SK-N-SH (cell line): ENCODE measurements at regions not wholly inside any gene's neighbourhood (a gene's known extent, or its start where the extent isn't known, plus 50 kb on each side); places are given as distances from the start of the nearest gene placed in this dataset.

ENCODE experiments used
- CTCF ChIA-PET: fragments of 300-600, 350-600 bp; formaldehyde crosslinking; extraction: SDS; loops from one replicate; lab custom pipeline; 2021; lab: Yijun Ruan, JAX
- POLR2A ChIA-PET: fragments of 350-600 bp; sonication (Branson Sonifier 250); formaldehyde crosslinking; extraction: SDS; loops from one replicate; lab custom pipeline; 2020; ENCODE audit warnings: antibody characterized with exemption, inconsistent platforms; lab: Yijun Ruan, JAX
- DNase-seq: peaks from one replicate; pipeline ENCODE4 v3.0.0; 2012
- H2AFZ ChIP-seq: fragments of 200-600 bp; sonication (generic); 2 replicates; pipeline ENCODE4 v1.8.1; 2016; ENCODE audit warnings: antibody characterized with exemption, mild to moderate bottlenecking, low read depth
- H3F3A ChIP-seq: fragments of 200-600 bp; sonication (generic); replicated peaks from 2 replicates; pipeline ENCODE3; 2016; ENCODE audit warnings: antibody characterized with exemption, mild to moderate bottlenecking; ENCODE audit not compliant: insufficient read depth
- H3K27ac ChIP-seq, 2 experiments: fragments of 200-500 bp in 1 of 2; fragments of 200-600 bp in 1 of 2; sonication (Bioruptor generic) in 1 of 2; sonication (generic), shearing (Covaris generic) in 1 of 2; 2 replicates each; pipeline versions ENCODE4 v1.5.1 to v1.6.1; 2014 to 2016; ENCODE audit warnings: low read depth in 2 of 2, inconsistent platforms in 1 of 2, low read length in 1 of 2, mild to moderate bottlenecking in 1 of 2, mixed read lengths in 1 of 2
- H3K27me3 ChIP-seq: fragments of 200-600 bp; sonication (generic), shearing (Covaris generic); 2 replicates; pipeline ENCODE4 v1.6.1; 2016; ENCODE audit warnings: mixed run types; ENCODE audit not compliant: insufficient read depth
- H3K36me3 ChIP-seq, 2 experiments: fragments of 200-500 bp in 1 of 2; fragments of 200-600 bp in 1 of 2; sonication (Bioruptor generic) in 1 of 2; sonication (generic) in 1 of 2; replicated peaks in 1 of 2; 2 replicates each; pipeline versions ENCODE3 to v1.5.1; 2014 to 2016; ENCODE audit warnings: low read length in 1 of 2, mild to moderate bottlenecking in 1 of 2; ENCODE audit not compliant: insufficient read depth in 2 of 2, control insufficient read depth in 1 of 2
- H3K4me1 ChIP-seq, 2 experiments: fragments of 200-500 bp in 1 of 2; fragments of 200-600 bp in 1 of 2; sonication (Bioruptor generic) in 1 of 2; sonication (generic), shearing (Covaris generic) in 1 of 2; 2 replicates each; pipeline versions ENCODE4 v1.5.1 to v1.6.1; 2014 to 2016; ENCODE audit warnings: low read depth in 1 of 2, low read length in 1 of 2, mixed run types in 1 of 2; ENCODE audit not compliant: insufficient read depth in 2 of 2, control insufficient read depth in 1 of 2
- H3K4me2 ChIP-seq: fragments of 200-600 bp; sonication (generic), shearing (Covaris generic); 2 replicates; pipeline ENCODE4 v1.6.1; 2017; ENCODE audit warnings: mixed run types
- H3K4me3 ChIP-seq, 2 experiments: fragments of 200-500 bp in 1 of 2; fragments of 200-600 bp in 1 of 2; sonication (Bioruptor generic) in 1 of 2; sonication (generic), shearing (Covaris generic) in 1 of 2; 2 replicates each; pipeline versions ENCODE4 v1.5.1 to v1.8.1; 2014 to 2016; ENCODE audit warnings: low read depth in 2 of 2, inconsistent platforms in 1 of 2, low read length in 1 of 2, mild to moderate bottlenecking in 1 of 2, mixed read lengths in 1 of 2, moderate library complexity in 1 of 2
- H3K79me2 ChIP-seq: fragments of 200-600 bp; sonication (generic); 2 replicates; pipeline ENCODE4 v1.8.1; 2017; ENCODE audit warnings: mild to moderate bottlenecking; ENCODE audit not compliant: insufficient read depth
- H3K9ac ChIP-seq: fragments of 200-600 bp; sonication (generic); 2 replicates; pipeline ENCODE4 v1.6.1; 2017; ENCODE audit warnings: mixed run types
- H3K9me2 ChIP-seq: fragments of 200-600 bp; sonication (generic); 2 replicates; pipeline ENCODE4 v1.6.1; 2017; ENCODE audit warnings: mixed run types
- H3K9me3 ChIP-seq: fragments of 200-600 bp; sonication (generic); 2 replicates; pipeline ENCODE4 v1.6.1; 2017; ENCODE audit warnings: mixed run types, mild to moderate bottlenecking, moderate library complexity
- H4K20me1 ChIP-seq: fragments of 200-600 bp; sonication (generic); 2 replicates; pipeline ENCODE4 v1.6.1; 2017; ENCODE audit warnings: mild to moderate bottlenecking, mixed run types; ENCODE audit not compliant: insufficient read depth
- CHD2 ChIP-seq: fragments of 150-350 bp; IDR thresholded peaks from 2 replicates; pipeline ENCODE4 v1.6.1; 2018; ENCODE audit warnings: low read length; ENCODE audit not compliant: partially characterized antibody
- ELF1 ChIP-seq: IDR thresholded peaks from 2 replicates; pipeline ENCODE4 v1.4.0; 2012
- FOSL2 ChIP-seq: IDR thresholded peaks from 2 replicates; pipeline ENCODE4 v1.4.0; 2012; ENCODE audit warnings: low read depth, mild to moderate bottlenecking, moderate library complexity, borderline replicate concordance
- GABPA ChIP-seq: IDR thresholded peaks from 2 replicates; pipeline ENCODE4 v1.4.0; 2012; ENCODE audit warnings: low read depth, mild to moderate bottlenecking
- JUND ChIP-seq: IDR thresholded peaks from 2 replicates; pipeline ENCODE4 v1.4.0; 2012
- MXI1 ChIP-seq: IDR thresholded peaks from 2 replicates; pipeline ENCODE4 v1.6.1; 2012; ENCODE audit warnings: mild to moderate bottlenecking, low read depth, low read length, improper control_type of control experiment
- NRF1 ChIP-seq: IDR thresholded peaks from 2 replicates; pipeline ENCODE4 v1.6.1; 2012; ENCODE audit warnings: low read depth, mild to moderate bottlenecking, low read length
- POLR2AphosphoS5 ChIP-seq: IDR thresholded peaks from 2 replicates; pipeline ENCODE4 v1.6.1; 2012; ENCODE audit warnings: low read depth, low read length
- RAD21 ChIP-seq: IDR thresholded peaks from 2 replicates; pipeline ENCODE4 v1.6.1; 2012; ENCODE audit warnings: mild to moderate bottlenecking, low read length
- RFX5 ChIP-seq: IDR thresholded peaks from 2 replicates; pipeline ENCODE4 v1.6.1; 2012; ENCODE audit warnings: mild to moderate bottlenecking, improper control_type of control experiment, low read length
- SIN3A ChIP-seq: IDR thresholded peaks from 2 replicates; pipeline ENCODE4 v1.6.1; 2012; ENCODE audit warnings: low read depth, mild to moderate bottlenecking, low read length, moderate library complexity, borderline replicate concordance
- SMC3 ChIP-seq: IDR thresholded peaks from 2 replicates; pipeline ENCODE4 v1.6.1; 2012; ENCODE audit warnings: low read depth, low read length, improper control_type of control experiment
- USF1 ChIP-seq: IDR thresholded peaks from 2 replicates; pipeline ENCODE4 v1.4.0; 2012; ENCODE audit warnings: low read depth, borderline replicate concordance
- WGBS: methylation state at CpG from one replicate; pipeline ENCODE4 v1.1.6; 2017; ENCODE audit warnings: low lambda C conversion rate; 5-methylcytosine and 5-hydroxymethylcytosine counted together
- TF ChIP-seq, protein P1 (sequence below): fragments of 200-600 bp; sonication (generic); IDR thresholded peaks from 2 replicates; pipeline ENCODE4 v1.6.1; 2017; ENCODE audit warnings: antibody characterized with exemption, mild to moderate bottlenecking, moderate library complexity
- TF ChIP-seq, protein P2 (sequence below): fragments of 150-350 bp; IDR thresholded peaks from 2 replicates; pipeline ENCODE4 v1.6.1; 2017; ENCODE audit warnings: antibody characterized with exemption, low read length, low read depth, borderline replicate concordance
- TF ChIP-seq, protein P3 (sequence below): IDR thresholded peaks from 2 replicates; pipeline ENCODE4; 2012

- DNase-seq: no peak
- Histone ChIP-seq H3K4me2 (no peak overlapping the region), H3K9me3 (no peaks in the 10 kb centered on the region), H3F3A (no peaks in the 10 kb centered on the region), H3K9me2 (no peaks in the 10 kb centered on the region), H3K79me2 (no peaks in the 10 kb centered on the region), H3K4me1 (no peaks in the 10 kb centered on the region), H3K4me3 (no peak overlapping the region), H2AFZ (no peak overlapping the region), H3K27me3 (no peaks in the 10 kb centered on the region), H3K27ac (no peak overlapping the region), H4K20me1 (no peaks in the 10 kb centered on the region), H3K9ac (no peak overlapping the region), H3K36me3 (no peaks in the 10 kb centered on the region)
- 83% methylated on average over 2 of the region's 2 CpGs for WGBS
- CTCF ChIA-PET: no interaction called here
- TF ChIP-seq, protein P1, sequence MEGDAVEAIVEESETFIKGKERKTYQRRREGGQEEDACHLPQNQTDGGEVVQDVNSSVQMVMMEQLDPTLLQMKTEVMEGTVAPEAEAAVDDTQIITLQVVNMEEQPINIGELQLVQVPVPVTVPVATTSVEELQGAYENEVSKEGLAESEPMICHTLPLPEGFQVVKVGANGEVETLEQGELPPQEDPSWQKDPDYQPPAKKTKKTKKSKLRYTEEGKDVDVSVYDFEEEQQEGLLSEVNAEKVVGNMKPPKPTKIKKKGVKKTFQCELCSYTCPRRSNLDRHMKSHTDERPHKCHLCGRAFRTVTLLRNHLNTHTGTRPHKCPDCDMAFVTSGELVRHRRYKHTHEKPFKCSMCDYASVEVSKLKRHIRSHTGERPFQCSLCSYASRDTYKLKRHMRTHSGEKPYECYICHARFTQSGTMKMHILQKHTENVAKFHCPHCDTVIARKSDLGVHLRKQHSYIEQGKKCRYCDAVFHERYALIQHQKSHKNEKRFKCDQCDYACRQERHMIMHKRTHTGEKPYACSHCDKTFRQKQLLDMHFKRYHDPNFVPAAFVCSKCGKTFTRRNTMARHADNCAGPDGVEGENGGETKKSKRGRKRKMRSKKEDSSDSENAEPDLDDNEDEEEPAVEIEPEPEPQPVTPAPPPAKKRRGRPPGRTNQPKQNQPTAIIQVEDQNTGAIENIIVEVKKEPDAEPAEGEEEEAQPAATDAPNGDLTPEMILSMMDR: no peak
- TF ChIP-seq SMC3 (no peak), RAD21 (no peak), NRF1 (no peak), RFX5 (no peak), MXI1 (no peak), GABPA (no peak), CHD2 (no peak), SIN3A (no peak), JUND (no peak), FOSL2 (no peak), POLR2AphosphoS5 (no peak), USF1 (no peak), ELF1 (no peak)
- TF ChIP-seq, protein P2, sequence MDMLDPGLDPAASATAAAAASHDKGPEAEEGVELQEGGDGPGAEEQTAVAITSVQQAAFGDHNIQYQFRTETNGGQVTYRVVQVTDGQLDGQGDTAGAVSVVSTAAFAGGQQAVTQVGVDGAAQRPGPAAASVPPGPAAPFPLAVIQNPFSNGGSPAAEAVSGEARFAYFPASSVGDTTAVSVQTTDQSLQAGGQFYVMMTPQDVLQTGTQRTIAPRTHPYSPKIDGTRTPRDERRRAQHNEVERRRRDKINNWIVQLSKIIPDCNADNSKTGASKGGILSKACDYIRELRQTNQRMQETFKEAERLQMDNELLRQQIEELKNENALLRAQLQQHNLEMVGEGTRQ: no peak
- TF ChIP-seq, protein P3, sequence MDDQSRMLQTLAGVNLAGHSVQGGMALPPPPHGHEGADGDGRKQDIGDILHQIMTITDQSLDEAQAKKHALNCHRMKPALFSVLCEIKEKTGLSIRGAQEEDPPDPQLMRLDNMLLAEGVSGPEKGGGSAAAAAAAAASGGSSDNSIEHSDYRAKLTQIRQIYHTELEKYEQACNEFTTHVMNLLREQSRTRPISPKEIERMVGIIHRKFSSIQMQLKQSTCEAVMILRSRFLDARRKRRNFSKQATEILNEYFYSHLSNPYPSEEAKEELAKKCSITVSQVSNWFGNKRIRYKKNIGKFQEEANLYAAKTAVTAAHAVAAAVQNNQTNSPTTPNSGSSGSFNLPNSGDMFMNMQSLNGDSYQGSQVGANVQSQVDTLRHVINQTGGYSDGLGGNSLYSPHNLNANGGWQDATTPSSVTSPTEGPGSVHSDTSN: no peak
- POLR2A ChIA-PET: no interaction called here
Measured at GRCh38 chr1:58994664-58995063, 210.8 kb upstream of the JUN start.
